ENCODE measurements at regions not wholly inside any gene's neighbourhood (a gene's known extent, or its start where the extent isn't known, plus 50 kb on each side); places are given as distances from the start of the nearest gene placed in this dataset.

DNA sequence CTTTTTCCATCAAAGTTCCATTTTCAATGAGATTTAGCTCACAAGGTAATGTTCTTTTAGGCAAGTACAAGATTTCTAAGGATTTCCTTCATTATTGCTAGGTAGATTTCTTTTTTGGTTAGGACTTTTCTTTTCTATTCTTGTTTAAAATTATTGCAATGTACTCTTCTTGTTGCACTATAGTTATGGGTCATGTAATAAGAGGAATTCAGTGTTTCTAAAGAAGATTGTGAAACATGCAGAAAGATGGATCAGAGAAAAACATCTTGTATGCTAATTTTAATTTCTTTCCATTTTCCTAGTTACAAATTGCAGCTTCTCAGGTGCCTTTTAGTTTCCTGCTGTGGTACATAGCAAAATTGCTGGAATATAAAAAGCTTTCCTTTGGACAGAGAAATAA lies 56.1 kb downstream of the BTG1 start:
- H3K36me3 Mint-ChIP-seq (ENCODE audit: low read depth), result no peaks in the 10 kb centered on the region
- no peak overlapping the region for H3K4me3 Mint-ChIP-seq
- no peak overlapping the region for H3K27ac Mint-ChIP-seq (ENCODE audit: unreplicated experiment)
- peaks cover 26% of the 10 kb centered on the region for H3K4me1 Mint-ChIP-seq
- TF ChIP-seq, protein P1, sequence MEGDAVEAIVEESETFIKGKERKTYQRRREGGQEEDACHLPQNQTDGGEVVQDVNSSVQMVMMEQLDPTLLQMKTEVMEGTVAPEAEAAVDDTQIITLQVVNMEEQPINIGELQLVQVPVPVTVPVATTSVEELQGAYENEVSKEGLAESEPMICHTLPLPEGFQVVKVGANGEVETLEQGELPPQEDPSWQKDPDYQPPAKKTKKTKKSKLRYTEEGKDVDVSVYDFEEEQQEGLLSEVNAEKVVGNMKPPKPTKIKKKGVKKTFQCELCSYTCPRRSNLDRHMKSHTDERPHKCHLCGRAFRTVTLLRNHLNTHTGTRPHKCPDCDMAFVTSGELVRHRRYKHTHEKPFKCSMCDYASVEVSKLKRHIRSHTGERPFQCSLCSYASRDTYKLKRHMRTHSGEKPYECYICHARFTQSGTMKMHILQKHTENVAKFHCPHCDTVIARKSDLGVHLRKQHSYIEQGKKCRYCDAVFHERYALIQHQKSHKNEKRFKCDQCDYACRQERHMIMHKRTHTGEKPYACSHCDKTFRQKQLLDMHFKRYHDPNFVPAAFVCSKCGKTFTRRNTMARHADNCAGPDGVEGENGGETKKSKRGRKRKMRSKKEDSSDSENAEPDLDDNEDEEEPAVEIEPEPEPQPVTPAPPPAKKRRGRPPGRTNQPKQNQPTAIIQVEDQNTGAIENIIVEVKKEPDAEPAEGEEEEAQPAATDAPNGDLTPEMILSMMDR (conservative IDR thresholded peaks at IDR 0.05), result no peak
- no peaks in the 10 kb centered on the region for H3K9me3 Mint-ChIP-seq
- H3K27me3 Mint-ChIP-seq (ENCODE audit: low read depth), result no peaks in the 10 kb centered on the region
- no peak for DNase-seq (ENCODE audit: low read depth, low spot score)

DNA sequence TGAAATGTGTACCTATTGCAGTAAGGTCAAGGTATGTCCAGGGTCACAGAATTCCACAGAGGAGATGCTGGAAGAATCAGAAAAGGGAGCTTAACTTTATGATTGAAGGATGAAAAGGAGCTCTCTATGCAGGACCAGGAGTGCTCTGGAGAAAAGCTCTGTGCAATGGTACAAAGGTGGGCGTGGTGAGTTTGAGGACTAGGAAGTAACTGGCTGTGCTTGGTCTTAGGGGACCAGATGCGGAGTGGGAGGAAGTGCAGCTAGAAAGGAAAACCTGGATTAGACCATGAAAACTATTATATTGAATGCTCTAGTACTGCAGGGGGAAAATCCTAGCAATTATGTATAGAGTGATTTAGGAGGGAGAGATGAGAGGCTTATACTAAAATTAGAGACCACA lies 56.8 kb downstream of the BTG1 start:
- no peaks in the 10 kb centered on the region for H3K27me3 Mint-ChIP-seq (ENCODE audit: low read depth)
- TF ChIP-seq, protein P1 (conservative IDR thresholded peaks at IDR 0.05), result no peak
- peaks cover 24% of the 10 kb centered on the region for H3K4me1 Mint-ChIP-seq
- H3K36me3 Mint-ChIP-seq (ENCODE audit: low read depth), result no peaks in the 10 kb centered on the region
- H3K4me3 Mint-ChIP-seq, result no peak overlapping the region
- H3K27ac Mint-ChIP-seq (ENCODE audit: unreplicated experiment), result no peak overlapping the region
- no peaks in the 10 kb centered on the region for H3K9me3 Mint-ChIP-seq
- no peak for DNase-seq (ENCODE audit: low read depth, low spot score)

DNA sequence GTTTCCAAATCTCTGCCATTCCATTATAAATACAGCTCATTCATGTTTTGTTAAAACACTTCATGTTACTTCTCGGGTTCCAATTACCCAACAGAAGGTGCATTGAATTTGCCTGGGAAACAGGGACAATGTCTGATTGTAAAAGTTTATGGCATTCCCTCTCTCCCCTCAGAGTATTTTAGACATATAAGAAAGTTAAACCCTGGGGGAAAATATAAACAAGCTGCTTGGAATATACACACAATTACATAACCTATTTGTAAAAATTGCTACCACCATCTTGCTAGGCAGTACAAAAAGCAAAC lies 60.0 kb downstream of the BTG1 start:
- no peaks in the 10 kb centered on the region for H3K27me3 Mint-ChIP-seq (ENCODE audit: low read depth)
- H3K4me3 Mint-ChIP-seq, result no peak overlapping the region
- H3K9me3 Mint-ChIP-seq, result no peaks in the 10 kb centered on the region
- H3K27ac Mint-ChIP-seq (ENCODE audit: unreplicated experiment), result no peak overlapping the region
- H3K4me1 Mint-ChIP-seq, result peaks cover 30% of the 10 kb centered on the region
- no peak for DNase-seq (ENCODE audit: low read depth, low spot score)
- TF ChIP-seq, protein P1 (conservative IDR thresholded peaks at IDR 0.05), result no peak
- no peaks in the 10 kb centered on the region for H3K36me3 Mint-ChIP-seq (ENCODE audit: low read depth)

DNA sequence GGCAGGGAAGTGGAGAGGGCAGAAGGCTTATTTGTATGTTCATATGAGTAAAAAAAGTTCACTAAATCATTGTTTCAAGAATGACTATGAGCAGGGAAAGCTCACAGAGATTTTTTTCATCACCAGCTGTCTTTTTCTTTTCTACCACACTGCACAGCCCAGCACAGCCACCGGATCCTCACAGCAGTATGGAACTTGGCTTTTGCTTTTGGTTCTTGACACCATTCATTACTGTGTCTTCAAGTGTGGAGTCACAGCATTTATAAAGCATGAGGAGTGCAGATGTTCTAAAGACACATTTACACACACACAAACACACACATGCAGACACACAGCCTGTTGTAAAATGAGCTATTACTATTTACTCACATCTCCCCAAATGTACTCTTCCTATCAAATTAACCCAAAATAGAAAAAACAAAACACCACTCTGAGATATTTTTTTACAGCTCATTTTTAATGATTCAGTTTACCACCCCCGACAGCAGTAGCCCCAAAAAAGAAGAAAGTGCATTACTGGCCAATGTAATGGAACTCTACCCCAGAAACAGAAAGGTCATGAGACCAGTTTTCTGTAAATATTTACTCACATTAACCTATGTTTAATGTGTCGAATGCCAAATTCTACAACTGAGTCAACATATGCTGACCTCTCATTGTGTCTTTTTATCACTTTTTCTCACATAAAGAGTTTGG lies 60.5 kb downstream of the BTG1 start:
- H3K27ac Mint-ChIP-seq (ENCODE audit: unreplicated experiment), result no peak overlapping the region
- H3K27me3 Mint-ChIP-seq (ENCODE audit: low read depth), result no peaks in the 10 kb centered on the region

DNA sequence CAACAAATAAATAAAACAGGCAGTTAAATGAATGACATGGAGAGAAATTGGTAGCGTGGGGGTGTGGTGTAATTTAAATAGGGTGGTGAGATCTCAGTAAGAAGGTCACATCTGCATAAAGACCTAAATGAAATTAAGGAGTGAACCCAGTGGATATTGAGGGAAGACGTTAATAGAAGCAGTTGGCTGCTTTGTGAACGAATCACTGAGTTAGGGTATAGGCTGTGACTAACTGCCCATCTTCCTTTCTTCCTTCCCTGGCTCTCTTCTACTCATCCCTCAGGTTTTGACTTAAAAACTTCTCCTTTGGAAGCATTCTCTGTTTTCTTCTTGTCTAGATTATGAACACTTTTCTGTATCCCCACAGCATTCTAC lies 64.7 kb downstream of the BTG1 start:
- H3K9me3 Mint-ChIP-seq, result peaks cover 3% of the 10 kb centered on the region

More for the DNA sequence above, 60.5 kb downstream of the BTG1 start:
- Mint-ChIP-seq H3K4me1 (peaks cover 33% of the 10 kb centered on the region), H3K9me3 (no peaks in the 10 kb centered on the region), H3K4me3 (no peak overlapping the region), H3K36me3 (ENCODE audit: low read depth) (no peaks in the 10 kb centered on the region)
- TF ChIP-seq, protein P1 (conservative IDR thresholded peaks at IDR 0.05), result no peak
- DNase-seq (ENCODE audit: low read depth, low spot score), result no peak

More for the DNA sequence above, 64.7 kb downstream of the BTG1 start:
- no peak overlapping the region for H3K27ac Mint-ChIP-seq (ENCODE audit: unreplicated experiment)
- DNase-seq (ENCODE audit: low read depth, low spot score), result no peak
- no peaks in the 10 kb centered on the region for H3K27me3 Mint-ChIP-seq (ENCODE audit: low read depth)
- H3K4me3 Mint-ChIP-seq, result no peak overlapping the region
- H3K36me3 Mint-ChIP-seq (ENCODE audit: low read depth), result peaks cover 3% of the 10 kb centered on the region
- H3K4me1 Mint-ChIP-seq, result peaks cover 42% of the 10 kb centered on the region
- TF ChIP-seq, protein P1 (conservative IDR thresholded peaks at IDR 0.05), result no peak
